ENCODE measurements at regions not wholly inside any gene's neighbourhood (a gene's known extent, or its start where the extent isn't known, plus 50 kb on each side); places are given as distances from the start of the nearest gene placed in this dataset.

DNA sequence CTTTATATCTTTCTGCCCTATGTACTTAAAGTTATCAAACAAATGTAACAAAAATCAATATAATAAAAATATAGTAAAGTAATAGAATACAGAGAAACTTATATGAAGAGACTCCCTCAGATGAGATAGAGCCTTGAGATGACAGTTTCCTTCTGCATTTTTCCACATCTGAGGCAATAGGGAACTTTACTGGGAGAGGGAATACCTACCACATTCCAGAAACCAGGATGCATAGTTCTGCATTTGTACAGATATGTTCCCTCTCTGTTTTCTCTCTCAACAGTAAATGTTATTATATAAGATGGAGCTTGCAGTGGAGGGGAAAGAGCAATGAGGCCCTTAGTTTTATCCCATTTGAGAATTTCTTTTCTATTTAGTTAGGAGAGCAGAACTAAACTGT is 109.6 kb upstream of the KCNN2 start:
- DNase-seq (ENCODE audit: low spot score) = no peak

DNA sequence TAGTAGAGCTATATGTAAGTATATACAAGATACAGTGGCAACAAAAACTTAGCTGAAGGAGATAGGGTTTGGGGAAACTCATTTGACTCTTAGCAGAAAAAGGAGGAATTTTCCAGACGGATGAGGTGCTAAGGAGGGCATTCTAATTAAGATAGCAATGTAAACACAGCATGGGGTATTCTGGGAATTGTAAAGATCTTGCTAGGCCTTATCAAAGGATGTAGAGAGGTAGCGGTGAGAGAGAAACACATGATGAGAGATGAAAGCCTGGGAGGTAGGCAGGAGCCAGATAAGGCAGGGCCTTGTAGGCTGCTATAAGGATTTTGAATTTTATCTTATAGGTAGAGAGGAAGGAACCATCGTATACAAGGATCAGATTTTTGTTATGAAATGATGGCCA is 106.6 kb upstream of the KCNN2 start:
- DNase-seq (ENCODE audit: low spot score) = no peak

DNA sequence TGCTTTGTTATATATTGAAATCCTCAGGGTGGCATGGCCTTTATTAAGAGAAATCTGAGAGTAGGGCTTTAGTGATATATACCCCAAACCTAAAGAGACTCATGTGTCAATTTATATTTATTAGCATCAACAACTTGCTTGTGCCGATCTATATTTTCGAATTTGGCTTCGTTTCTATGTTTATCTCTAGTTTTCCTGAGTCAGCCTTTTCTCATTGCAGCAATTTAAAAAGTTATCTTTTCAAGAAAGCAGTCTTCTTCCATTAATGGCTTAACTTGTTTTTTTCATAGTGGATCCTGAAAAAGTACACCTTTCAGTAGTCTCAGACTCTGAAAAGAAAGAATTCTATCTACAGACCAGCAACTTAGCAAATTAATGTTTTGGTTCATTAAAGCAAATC is 99.9 kb upstream of the KCNN2 start:
- no peak for DNase-seq (ENCODE audit: low spot score)

DNA sequence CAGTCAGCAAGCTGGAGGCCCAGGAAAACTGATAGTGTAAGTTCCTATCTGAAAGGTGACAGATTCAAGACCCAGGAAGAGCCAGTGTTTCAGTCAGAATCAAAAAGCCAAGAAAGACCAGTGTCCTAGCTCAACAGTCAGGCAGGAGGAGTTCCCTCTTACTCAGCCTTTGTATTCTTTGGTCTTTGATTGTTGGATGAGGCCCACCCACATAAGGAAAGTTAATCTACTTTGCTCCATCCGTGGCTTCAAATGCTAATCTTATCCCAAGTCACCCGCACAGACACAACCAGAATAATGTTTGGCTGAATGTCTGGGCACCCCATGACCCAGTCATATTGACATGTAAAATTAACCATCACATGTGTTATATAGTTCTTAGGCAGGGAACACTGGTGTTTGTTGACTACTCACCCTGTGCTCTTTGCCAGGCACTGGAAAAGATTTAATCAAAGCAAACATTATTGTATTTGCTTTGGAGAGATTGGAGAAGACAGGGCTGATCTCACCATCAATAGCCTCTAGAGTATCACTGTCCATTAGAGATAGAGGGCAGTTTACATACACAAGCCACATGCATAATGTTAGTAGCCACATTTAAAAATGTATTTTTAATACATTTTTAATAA is 96.3 kb upstream of the KCNN2 start:
- no peak for DNase-seq (ENCODE audit: low spot score)

DNA sequence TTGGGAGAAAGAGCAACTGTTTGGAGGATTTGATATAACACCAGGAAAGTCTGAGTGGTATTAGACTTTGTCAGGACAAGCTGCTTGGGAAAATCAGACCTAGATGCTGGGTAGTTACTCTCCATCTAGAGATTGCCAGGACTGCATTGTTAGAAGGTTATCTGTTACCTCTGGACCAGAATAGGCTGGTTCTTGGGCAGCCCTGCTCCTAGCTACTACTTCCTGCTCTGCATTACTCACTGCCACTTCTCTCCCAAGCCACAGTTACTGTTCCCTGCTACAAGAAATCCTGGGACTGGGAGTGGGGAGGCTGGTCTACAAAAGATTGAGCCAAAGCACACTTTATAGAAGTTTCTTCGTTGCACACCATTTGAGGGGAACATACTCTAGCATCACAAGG is 95.5 kb upstream of the KCNN2 start:
- DNase-seq (ENCODE audit: low spot score) = no peak

DNA sequence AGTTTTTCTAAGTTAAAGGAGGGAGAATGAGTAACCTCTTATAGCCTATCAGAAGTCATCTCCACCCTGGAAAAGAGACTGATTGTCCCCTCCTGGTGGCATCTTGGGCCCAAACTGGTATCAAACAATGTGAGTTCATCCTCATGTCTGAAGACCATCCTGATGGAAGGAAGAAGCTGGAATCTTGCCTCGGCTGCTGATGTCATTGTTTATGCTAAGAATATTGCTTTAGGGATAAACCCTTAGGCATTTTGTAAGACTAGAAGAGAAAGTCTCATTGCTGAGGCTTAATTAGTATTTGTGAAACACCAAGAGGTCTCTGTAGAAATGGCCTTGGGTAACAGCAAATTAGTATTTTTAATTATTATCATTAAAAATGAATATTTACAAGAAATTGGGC is 65.7 kb upstream of the KCNN2 start:
- no peak for DNase-seq (ENCODE audit: low spot score)

DNA sequence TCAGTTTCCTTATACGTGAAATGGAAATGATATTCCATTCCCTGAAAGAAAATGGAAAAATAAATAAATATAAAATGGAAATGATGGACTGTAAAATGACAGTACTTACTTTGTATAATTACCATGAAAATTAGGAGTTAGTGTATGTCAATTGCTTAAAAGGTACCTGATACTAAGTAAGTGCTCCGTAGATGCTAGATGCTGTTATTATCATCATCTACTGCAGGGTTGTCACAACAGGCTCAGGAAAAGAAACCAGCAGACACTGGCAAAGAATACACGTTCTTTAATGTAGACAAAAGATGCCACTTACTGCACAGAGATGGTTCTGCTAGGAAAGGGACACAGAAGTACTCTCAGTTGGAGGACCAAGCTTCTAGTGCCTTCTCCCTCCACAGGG is 64.0 kb upstream of the KCNN2 start:
- no peak for DNase-seq (ENCODE audit: low spot score)

DNA sequence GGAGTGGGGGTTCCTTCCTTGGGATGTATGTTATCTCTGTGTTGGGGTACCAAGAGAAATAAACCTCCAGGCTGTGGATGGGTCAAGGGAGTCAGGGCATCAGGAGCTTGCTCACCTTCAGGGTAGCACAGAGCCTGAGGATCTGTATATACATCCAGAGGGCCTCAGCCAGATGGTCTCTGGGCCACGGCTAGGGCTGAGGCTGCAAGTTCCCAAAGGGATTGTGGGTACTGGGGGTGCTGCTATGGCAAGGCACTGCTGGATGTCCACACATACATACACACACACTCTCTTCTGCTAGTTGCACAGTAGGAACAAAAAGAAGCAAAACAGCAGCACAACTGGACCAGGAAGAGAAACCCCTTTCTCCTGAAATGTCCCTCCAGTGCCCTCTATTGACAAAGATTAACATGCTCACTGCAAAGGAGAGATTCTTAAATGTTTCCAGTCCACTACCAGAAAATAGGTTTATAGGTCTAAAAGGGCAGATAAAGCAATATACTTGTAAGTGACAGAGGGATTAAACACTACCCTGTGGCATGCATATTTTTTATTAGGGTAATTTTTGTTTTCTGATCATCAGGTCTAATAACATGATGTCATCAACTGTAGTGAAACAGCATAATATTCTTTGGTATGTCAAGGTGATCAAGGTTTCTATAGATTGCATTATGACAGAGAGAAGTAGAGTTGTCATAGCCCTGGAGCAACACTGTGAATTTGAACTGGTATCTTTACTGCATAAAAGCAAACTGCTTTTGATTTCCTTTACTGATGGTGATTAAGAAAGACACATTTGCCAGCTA is 56.3 kb upstream of the KCNN2 start:
- peak; percentile 20 for DNase-seq (ENCODE audit: low spot score)

DNA sequence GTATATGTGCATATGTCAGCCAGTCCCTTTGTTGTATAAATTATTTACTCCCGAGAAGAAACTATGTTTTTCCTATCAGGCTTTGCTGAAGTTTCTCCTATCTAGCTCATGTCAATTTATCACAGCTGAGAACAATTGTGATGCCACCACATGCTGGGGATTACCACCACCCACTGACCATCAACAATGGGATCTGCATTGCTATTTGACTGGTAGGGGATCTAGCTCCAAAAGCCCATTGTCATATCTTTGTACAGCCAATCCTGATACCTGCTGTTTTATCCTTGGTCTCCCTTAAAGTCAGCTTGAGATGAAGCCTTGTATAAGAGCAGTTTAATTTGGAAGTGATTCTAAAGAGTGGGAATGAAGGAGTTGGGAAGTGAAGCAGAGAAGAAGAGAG is 53.9 kb upstream of the KCNN2 start:
- no peak for DNase-seq (ENCODE audit: low spot score)

DNA sequence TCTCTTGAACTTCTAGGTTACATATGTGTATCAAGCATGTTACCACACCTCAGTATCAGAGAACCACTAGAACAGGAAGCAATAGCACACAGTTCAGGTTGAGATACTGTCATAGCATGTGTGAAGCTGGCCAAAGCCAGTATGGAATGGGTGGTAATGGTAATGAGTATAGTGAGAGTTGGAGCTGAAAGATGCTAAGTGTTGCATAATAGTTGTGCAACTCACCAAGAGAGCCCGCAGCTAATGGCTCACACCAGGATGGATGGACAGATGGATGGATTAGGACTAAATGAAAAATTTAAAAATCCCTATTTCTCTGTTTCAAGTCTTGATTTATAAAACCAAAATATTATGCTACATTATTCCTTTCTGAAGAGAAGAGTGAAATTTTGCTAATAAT is 53.4 kb upstream of the KCNN2 start:
- no peak for DNase-seq (ENCODE audit: low spot score)

DNA sequence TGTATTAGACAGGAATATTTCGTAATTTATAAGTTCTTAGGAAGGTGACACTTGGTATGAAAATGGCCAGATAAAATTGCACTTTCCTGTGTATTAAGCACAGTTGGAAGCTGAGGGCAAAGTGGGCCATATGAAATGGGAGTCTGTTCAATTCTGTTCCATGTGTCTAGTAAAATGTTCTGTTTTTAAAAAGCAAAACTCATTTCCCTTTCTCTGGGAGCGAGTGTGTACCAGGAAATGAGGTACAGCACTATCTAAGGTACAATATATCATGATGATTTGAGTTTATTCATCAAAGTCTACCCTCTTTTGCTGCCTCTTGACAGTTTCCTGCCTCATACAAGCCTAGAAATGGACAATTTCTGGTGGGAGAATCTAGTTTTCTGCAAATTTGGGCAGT is 51.2 kb upstream of the KCNN2 start:
- no peak for DNase-seq (ENCODE audit: low spot score)

DNA sequence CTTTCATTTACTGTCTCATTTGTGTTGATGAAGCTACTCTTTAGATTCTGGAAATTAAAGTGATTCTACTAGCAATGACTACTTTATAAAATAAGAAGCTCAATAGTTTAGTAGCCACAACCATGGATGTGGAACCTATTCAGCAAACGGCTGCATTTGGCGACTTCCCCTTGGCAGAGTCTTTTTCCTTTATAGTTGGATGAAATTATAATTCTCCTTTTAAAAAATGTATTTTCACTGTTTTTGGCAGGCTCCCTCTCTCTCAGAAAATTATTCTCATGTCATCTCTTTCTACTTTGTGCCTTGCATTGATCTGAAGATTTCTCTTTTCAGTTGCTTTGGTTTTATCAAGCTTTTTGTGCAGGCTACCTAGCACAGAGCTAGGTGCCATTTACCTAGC is 50.6 kb upstream of the KCNN2 start:
- DNase-seq (ENCODE audit: low spot score) = no peak

DNA sequence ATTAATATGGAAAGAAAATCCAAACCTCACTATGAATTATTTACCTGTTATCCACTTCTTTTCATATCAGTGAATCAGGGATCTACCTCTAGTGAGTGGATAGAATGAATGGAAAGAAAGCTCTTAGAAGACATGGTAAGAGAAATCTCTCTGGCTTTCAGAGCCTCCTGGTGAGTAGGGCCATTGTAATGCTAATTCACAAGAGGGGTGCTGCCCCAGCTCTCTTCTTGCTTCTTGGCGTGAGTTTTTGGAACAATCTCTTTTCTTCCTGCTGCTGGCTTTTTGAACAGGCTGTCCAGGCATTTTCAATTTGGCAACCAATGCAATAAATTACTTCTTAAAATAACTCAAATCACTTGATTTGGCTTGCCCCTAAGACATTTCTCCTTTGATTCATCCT is 49.9 kb upstream of the KCNN2 start:
- no peak for DNase-seq (ENCODE audit: low spot score)
